K562 (cell line): ENCODE measurements at regions not wholly inside any gene's neighbourhood (a gene's known extent, or its start where the extent isn't known, plus 50 kb on each side); places are given as distances from the start of the nearest gene placed in this dataset.

ENCODE experiments used
- ATAC-seq: fragments of 200-7000 bp; cut with Tn5 transposase; 3 replicates; pipeline ENCODE4 v1.9.1; 2020; ENCODE audit warnings: moderate library complexity
- BruUV-seq: library from RNA; stranded (reverse); fragments of 400-500 nt; replicated peaks from 2 replicates; lab custom pipeline; 2021; lab: Mats Ljungman, UMichigan
- CTCF ChIA-PET: fragments of 300-600 bp; formaldehyde crosslinking; extraction: SDS; loops from one replicate; lab custom pipeline; 2021; ENCODE audit warnings: low intra/inter-chr PET ratio; lab: Yijun Ruan, JAX
- POLR2A ChIA-PET: fragments of 300-600, 350-650 bp; sonication (Branson Sonifier 250); formaldehyde crosslinking; extraction: SDS; loops from one replicate; lab custom pipeline; 2021; ENCODE audit warnings: antibody characterized with exemption, inconsistent platforms; lab: Yijun Ruan, JAX
- DNase-seq, 4 experiments: peaks; one replicate each; pipeline versions ENCODE4 v3.0.0 to v3.0.0-alpha.2; 2011 to 2018; ENCODE audit warnings: low spot score in 3 of 4, mixed read lengths in 3 of 4; ENCODE audit errors: extremely low read depth in 1 of 4
- FAIRE-seq: peaks from 2 replicates; lab custom pipeline; 2011; peaks lifted over from hg19 to GRCh38; lab: Jason Lieb, UNC
- H2AFZ ChIP-seq: 2 replicates; pipeline ENCODE4 v1.6.0; 2011; ENCODE audit warnings: low read depth, low read length, control low read depth, inconsistent platforms
- H3K27ac ChIP-seq: fragments of 200-600 bp; 3 replicates; pipeline ENCODE4 v1.8.0; 2011; ENCODE audit warnings: low read depth, mild to moderate bottlenecking, control low read depth, inconsistent platforms, low read length, moderate library complexity, mixed read lengths; ENCODE audit errors: extremely low read depth
- H3K27me3 ChIP-seq, 2 experiments: fragments of 300-600 bp in 1 of 2; 2 replicates in 1 of 2; 3 replicates in 1 of 2; pipeline versions ENCODE4 v1.6.0 to v1.8.0; 2011; ENCODE audit warnings: inconsistent platforms in 2 of 2, low read length in 2 of 2, mild to moderate bottlenecking in 1 of 2, mixed read lengths in 1 of 2, moderate library complexity in 1 of 2; ENCODE audit not compliant: control insufficient read depth in 2 of 2, insufficient read depth in 2 of 2
- H3K36me3 ChIP-seq: fragments of 300-600 bp; 3 replicates; pipeline ENCODE4 v1.8.0; 2011; ENCODE audit warnings: mild to moderate bottlenecking, low read length, inconsistent platforms; ENCODE audit not compliant: control insufficient read depth, insufficient read depth
- H3K4me1 ChIP-seq, 2 experiments: fragments of 200-600 bp in 1 of 2; replicated peaks in 1 of 2; 2 replicates in 1 of 2; 3 replicates in 1 of 2; pipeline versions ENCODE4 v1.5.1 to v1.8.0; 2011; ENCODE audit warnings: inconsistent platforms in 2 of 2, low read length in 2 of 2, mild to moderate bottlenecking in 1 of 2, mixed read lengths in 1 of 2, moderate library complexity in 1 of 2; ENCODE audit not compliant: control insufficient read depth in 2 of 2, insufficient read depth in 2 of 2
- H3K4me2 ChIP-seq: 2 replicates; pipeline ENCODE4 v1.6.1; 2011; ENCODE audit warnings: low read length, control low read depth, inconsistent platforms, mixed read lengths; ENCODE audit not compliant: insufficient read depth
- H3K4me3 ChIP-seq: fragments of 200-600 bp; sonication (generic), shearing (Covaris generic); 2 replicates; pipeline ENCODE4 v1.5.1; 2016; ENCODE audit warnings: control low read depth, inconsistent platforms
- H3K79me2 ChIP-seq: fragments of 200-600 bp; 3 replicates; pipeline ENCODE4 v1.8.0; 2011; ENCODE audit warnings: low read length, inconsistent platforms; ENCODE audit not compliant: control insufficient read depth, insufficient read depth
- H3K9ac ChIP-seq, 2 experiments: 2 replicates each; pipeline versions ENCODE4 v1.6.0 to v1.6.1; 2011; ENCODE audit warnings: low read depth in 2 of 2, low read length in 2 of 2, control low read depth in 1 of 2, inconsistent platforms in 1 of 2, mild to moderate bottlenecking in 1 of 2, mixed read lengths in 1 of 2; ENCODE audit not compliant: insufficient read depth in 1 of 2
- H3K9me1 ChIP-seq: one replicate; pipeline ENCODE4 v1.6.0; 2011; ENCODE audit warnings: inconsistent platforms, mild to moderate bottlenecking, low read length, moderate library complexity; ENCODE audit not compliant: control insufficient read depth, insufficient read depth
- H3K9me3 ChIP-seq: replicated peaks from 2 replicates; pipeline ENCODE4 v1.5.1; 2011; ENCODE audit warnings: low read depth, low read length, inconsistent platforms; ENCODE audit not compliant: control insufficient read depth, insufficient read depth
- H4K20me1 ChIP-seq: replicated peaks from 2 replicates; pipeline ENCODE4 v1.6.1; 2011; ENCODE audit warnings: low read length, inconsistent platforms, mixed read lengths; ENCODE audit not compliant: control insufficient read depth, insufficient read depth
- FOXK2 ChIP-seq, 2 experiments: fragments of 450-650 bp; IDR thresholded peaks in 1 of 2; conservative IDR thresholded peaks in 1 of 2; 2 replicates each; pipeline ENCODE4 v1.6.1; 2016; ENCODE audit warnings: low read depth in 2 of 2, mild to moderate bottlenecking in 1 of 2
- HMG20B ChIP-seq: fragments of 250-450 bp; sonication (Bioruptor Pico); IDR thresholded peaks from 2 replicates; pipeline ENCODE4 v1.5.0; 2021; ENCODE audit warnings: mild to moderate bottlenecking
- MTA1 ChIP-seq: fragments of 450-650 bp; IDR thresholded peaks from 2 replicates; pipeline ENCODE4 v1.6.1; 2017; ENCODE audit warnings: borderline replicate concordance
- SRSF1 ChIP-seq: fragments of 200-400 bp; formaldehyde crosslinking; IDR thresholded peaks from 2 replicates; pipeline ENCODE4 v1.6.1; 2017; ENCODE audit warnings: mild to moderate bottlenecking, low read depth, low read length, moderate library complexity
- XRCC5 ChIP-seq: fragments of 200-400 bp; formaldehyde crosslinking; IDR thresholded peaks from 2 replicates; pipeline ENCODE4 v1.6.1; 2017; ENCODE audit warnings: low read depth, mild to moderate bottlenecking, low read length
- WGBS: fragments of 100-300 bp; shearing (Covaris generic); methylation state at CpG from one replicate; pipeline ENCODE4 v1.1.6; 2016; ENCODE audit warnings: low coverage, mixed read lengths; ENCODE audit not compliant: insufficient coverage; ENCODE audit errors: missing lambda C conversion rate; 5-methylcytosine and 5-hydroxymethylcytosine counted together
- in situ Hi-C: fragments of 300-500 bp; cut with MboI; formaldehyde crosslinking; loops from 4 replicates; pipeline ENCODE4 v1.15.0; 2018; ENCODE audit warnings: inconsistent platforms, mixed read lengths
- intact Hi-C: fragments of 100-400 bp; cut with micrococcal nuclease; formaldehyde crosslinking; loops from 2 replicates; pipeline ENCODE4 v1.14.2; 2022
- TF ChIP-seq, protein P1 (sequence below): sonication (generic); formaldehyde crosslinking; IDR thresholded peaks from 2 replicates; pipeline ENCODE4 v1.8.0; 2023; ENCODE audit warnings: missing genetic modification reagents, mild to moderate bottlenecking, borderline replicate concordance
- TF ChIP-seq, protein P2 (sequence below): IDR thresholded peaks from 3 replicates; pipeline ENCODE4 v1.6.1; 2011; ENCODE audit warnings: borderline replicate concordance, mild to moderate bottlenecking; ENCODE audit not compliant: insufficient read length, insufficient read depth

DNA sequence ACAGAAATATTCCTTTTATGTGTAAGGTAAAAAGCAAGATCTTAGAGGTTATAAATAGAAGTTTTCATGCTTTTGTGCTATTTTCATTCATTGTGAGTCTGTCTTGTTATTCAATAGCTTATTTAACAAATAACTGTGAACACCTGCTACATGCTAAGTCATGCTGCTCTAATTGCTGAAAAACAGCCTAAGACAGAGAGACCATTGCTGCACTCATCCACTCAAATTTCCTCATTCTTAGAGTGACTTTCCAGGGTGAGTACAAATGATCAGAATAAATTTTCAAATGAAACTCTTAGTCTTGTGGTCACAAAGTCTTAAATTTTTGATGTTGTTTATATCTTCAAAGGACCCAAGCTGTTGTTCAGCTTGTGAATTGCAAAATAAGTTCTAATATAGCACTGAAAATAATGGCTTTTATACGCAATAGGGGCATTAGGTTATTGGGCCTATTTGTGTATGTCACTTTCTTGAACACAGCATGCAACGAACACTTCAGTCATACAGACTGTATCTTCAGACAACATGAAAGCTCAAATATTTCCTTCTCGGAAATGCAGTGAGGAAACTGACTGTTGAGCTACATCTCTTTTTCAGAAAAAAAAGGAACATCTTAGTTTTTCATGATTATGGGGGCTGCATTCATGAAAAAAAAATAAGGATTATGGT is 247.9 kb upstream of the PCDH15 start:
- FAIRE-seq: no peak
- Histone ChIP-seq H3K4me2 (no peak overlapping the region), H3K79me2 (no peaks in the 10 kb centered on the region), H3K27ac (no peak overlapping the region), H3K9me1 (no peaks in the 10 kb centered on the region), H3K9ac (no peak overlapping the region), H3K4me3 (no peak overlapping the region), H4K20me1 (no peaks in the 10 kb centered on the region), H3K36me3 (no peaks in the 10 kb centered on the region), H3K27me3 (no peaks in the 10 kb centered on the region), H2AFZ (no peak overlapping the region), H3K9me3 (peaks cover 3% of the 10 kb centered on the region), H3K4me1 (no peaks in the 10 kb centered on the region)
- BruUV-seq: no TSS peak
- 0% methylated on average over 3 of the region's 3 CpGs for WGBS
- in situ Hi-C loops: no loop called here
- POLR2A ChIA-PET: no interaction called here
- CTCF ChIA-PET: interaction anchor here (0.6 kb wide), 1 partner anchor 20 kb away, joined by 3 read pairs; no protein-coding TSS in a partner anchor
- intact Hi-C loops: no loop called here
- DNase-seq: no peak
- ATAC-seq: no peak
- TF ChIP-seq, protein P1, sequence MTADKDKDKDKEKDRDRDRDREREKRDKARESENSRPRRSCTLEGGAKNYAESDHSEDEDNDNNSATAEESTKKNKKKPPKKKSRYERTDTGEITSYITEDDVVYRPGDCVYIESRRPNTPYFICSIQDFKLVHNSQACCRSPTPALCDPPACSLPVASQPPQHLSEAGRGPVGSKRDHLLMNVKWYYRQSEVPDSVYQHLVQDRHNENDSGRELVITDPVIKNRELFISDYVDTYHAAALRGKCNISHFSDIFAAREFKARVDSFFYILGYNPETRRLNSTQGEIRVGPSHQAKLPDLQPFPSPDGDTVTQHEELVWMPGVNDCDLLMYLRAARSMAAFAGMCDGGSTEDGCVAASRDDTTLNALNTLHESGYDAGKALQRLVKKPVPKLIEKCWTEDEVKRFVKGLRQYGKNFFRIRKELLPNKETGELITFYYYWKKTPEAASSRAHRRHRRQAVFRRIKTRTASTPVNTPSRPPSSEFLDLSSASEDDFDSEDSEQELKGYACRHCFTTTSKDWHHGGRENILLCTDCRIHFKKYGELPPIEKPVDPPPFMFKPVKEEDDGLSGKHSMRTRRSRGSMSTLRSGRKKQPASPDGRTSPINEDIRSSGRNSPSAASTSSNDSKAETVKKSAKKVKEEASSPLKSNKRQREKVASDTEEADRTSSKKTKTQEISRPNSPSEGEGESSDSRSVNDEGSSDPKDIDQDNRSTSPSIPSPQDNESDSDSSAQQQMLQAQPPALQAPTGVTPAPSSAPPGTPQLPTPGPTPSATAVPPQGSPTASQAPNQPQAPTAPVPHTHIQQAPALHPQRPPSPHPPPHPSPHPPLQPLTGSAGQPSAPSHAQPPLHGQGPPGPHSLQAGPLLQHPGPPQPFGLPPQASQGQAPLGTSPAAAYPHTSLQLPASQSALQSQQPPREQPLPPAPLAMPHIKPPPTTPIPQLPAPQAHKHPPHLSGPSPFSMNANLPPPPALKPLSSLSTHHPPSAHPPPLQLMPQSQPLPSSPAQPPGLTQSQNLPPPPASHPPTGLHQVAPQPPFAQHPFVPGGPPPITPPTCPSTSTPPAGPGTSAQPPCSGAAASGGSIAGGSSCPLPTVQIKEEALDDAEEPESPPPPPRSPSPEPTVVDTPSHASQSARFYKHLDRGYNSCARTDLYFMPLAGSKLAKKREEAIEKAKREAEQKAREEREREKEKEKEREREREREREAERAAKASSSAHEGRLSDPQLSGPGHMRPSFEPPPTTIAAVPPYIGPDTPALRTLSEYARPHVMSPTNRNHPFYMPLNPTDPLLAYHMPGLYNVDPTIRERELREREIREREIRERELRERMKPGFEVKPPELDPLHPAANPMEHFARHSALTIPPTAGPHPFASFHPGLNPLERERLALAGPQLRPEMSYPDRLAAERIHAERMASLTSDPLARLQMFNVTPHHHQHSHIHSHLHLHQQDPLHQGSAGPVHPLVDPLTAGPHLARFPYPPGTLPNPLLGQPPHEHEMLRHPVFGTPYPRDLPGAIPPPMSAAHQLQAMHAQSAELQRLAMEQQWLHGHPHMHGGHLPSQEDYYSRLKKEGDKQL (CRISPR knock-in tag): no peak
- TF ChIP-seq XRCC5: no peak
- TF ChIP-seq HMG20B (CRISPR knock-in tag): no peak
- no peak for TF ChIP-seq MTA1
- TF ChIP-seq, protein P2, sequence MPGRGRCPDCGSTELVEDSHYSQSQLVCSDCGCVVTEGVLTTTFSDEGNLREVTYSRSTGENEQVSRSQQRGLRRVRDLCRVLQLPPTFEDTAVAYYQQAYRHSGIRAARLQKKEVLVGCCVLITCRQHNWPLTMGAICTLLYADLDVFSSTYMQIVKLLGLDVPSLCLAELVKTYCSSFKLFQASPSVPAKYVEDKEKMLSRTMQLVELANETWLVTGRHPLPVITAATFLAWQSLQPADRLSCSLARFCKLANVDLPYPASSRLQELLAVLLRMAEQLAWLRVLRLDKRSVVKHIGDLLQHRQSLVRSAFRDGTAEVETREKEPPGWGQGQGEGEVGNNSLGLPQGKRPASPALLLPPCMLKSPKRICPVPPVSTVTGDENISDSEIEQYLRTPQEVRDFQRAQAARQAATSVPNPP: no peak
- TF ChIP-seq FOXK2 (conservative IDR thresholded peaks at IDR 0.05 in 1 of 2, IDR thresholded peaks at IDR 0.05 in 1 of 2; ENCODE audit: low read depth in 2 of 2): no peak
- TF ChIP-seq SRSF1: no peak
